Adrenal gland (tissue), 5 donors: ENCODE measurements at regions not wholly inside any gene's neighbourhood (a gene's known extent, or its start where the extent isn't known, plus 50 kb on each side); places are given as distances from the start of the nearest gene placed in this dataset.

Source experiments
- CTCF ChIP-seq, 6 experiments: fragments of 450-650 bp in 4 of 6; fragments of 200-600 bp in 2 of 6; sonication (generic) in 1 of 6; IDR thresholded peaks; 1 replicate in 5 of 6; 2 replicates in 1 of 6; pipeline versions ENCODE4 v1.5.1 to v1.8.0; 2016 to 2021; ENCODE audit warnings: antibody characterized with exemption in 6 of 6, mild to moderate bottlenecking in 2 of 6, moderate library complexity in 1 of 6
- POLR2A ChIP-seq, 2 donors: fragments of 450-650 bp; IDR thresholded peaks; one replicate each; pipeline ENCODE4 v1.6.1; 2017; ENCODE audit warnings: antibody characterized with exemption in 2 of 2, mild to moderate bottlenecking in 2 of 2, moderate library complexity in 1 of 2
- donor health status: DM: no; HTN: no; CAD: no.

GRCh38 chr3:197420566-197420965, 122.2 kb upstream of the DLG1 start:
- TF ChIP-seq CTCF (IDR thresholded peaks at IDR 0.05) (no peak), POLR2A (IDR thresholded peaks at IDR 0.05) (no peak)
